ENCODE measurements at regions not wholly inside any gene's neighbourhood (a gene's known extent, or its start where the extent isn't known, plus 50 kb on each side); places are given as distances from the start of the nearest gene placed in this dataset.
"Not testable (repeated sequence)": the region's sequence is repeated elsewhere in the genome, so short reads cannot be mapped to it uniquely, and the experiment has no call there.

- DNase-seq = peak in 1 of 14 donors; percentile 27
These were observed 266.5 kb upstream of the RIMS1 start for GRCh38 chr6:71619836-71620235.

- DNase-seq = peak in 1 of 14 donors; percentile 24
These were observed 264.3 kb upstream of the RIMS1 start for GRCh38 chr6:71621918-71622519.

GRCh38 chr6:71642120-71642519 is 244.2 kb upstream of the RIMS1 start:
- DNase-seq = no peak

- DNase-seq = no peak
These were observed 243.6 kb upstream of the RIMS1 start for GRCh38 chr6:71642793-71643192.

GRCh38 chr6:71645299-71645698 is 241.1 kb upstream of the RIMS1 start:
- no peak for DNase-seq

GRCh38 chr6:71649915-71650314 is 236.4 kb upstream of the RIMS1 start:
- no peak for DNase-seq

GRCh38 chr6:71651636-71652035 is 234.7 kb upstream of the RIMS1 start:
- DNase-seq = no peak

GRCh38 chr6:71656121-71656520 is 230.2 kb upstream of the RIMS1 start:
- peak in 1 of 14 donors; percentile 24 for DNase-seq

- DNase-seq = no peak
These were observed 220.4 kb upstream of the RIMS1 start for GRCh38 chr6:71665931-71666330.

- DNase-seq = no peak
These were observed 213.5 kb upstream of the RIMS1 start for GRCh38 chr6:71672876-71673275.

- no peak for DNase-seq
These were observed 211.0 kb upstream of the RIMS1 start for GRCh38 chr6:71675386-71675785.

- no peak for DNase-seq
These were observed 210.1 kb upstream of the RIMS1 start for GRCh38 chr6:71676298-71676697.

- peak in 1 of 14 donors; percentile 93 for DNase-seq
These were observed 208.3 kb upstream of the RIMS1 start for GRCh38 chr6:71678091-71678490.

- DNase-seq = no peak
These were observed 205.0 kb upstream of the RIMS1 start for GRCh38 chr6:71681234-71681867.

GRCh38 chr6:71686021-71686677 is 200.2 kb upstream of the RIMS1 start:
- not testable (repeated sequence) for DNase-seq

- DNase-seq = no peak
These were observed 187.6 kb upstream of the RIMS1 start for GRCh38 chr6:71698702-71699101.

- DNase-seq = no peak
These were observed 179.8 kb upstream of the RIMS1 start for GRCh38 chr6:71706523-71706922.

- no peak for DNase-seq
These were observed 179.3 kb upstream of the RIMS1 start for GRCh38 chr6:71707059-71707458.

- no peak for DNase-seq
These were observed 165.6 kb upstream of the RIMS1 start for GRCh38 chr6:71720705-71721104.

GRCh38 chr6:71721642-71722041 is 164.7 kb upstream of the RIMS1 start:
- peak in 1 of 14 donors; percentile 80 for DNase-seq

- DNase-seq = no peak
These were observed 163.6 kb upstream of the RIMS1 start for GRCh38 chr6:71722736-71723135.

GRCh38 chr6:71724456-71725125 is 161.8 kb upstream of the RIMS1 start:
- DNase-seq = peak in 1 of 14 donors; percentile 60

GRCh38 chr6:71725126-71725470 is 161.3 kb upstream of the RIMS1 start:
- DNase-seq = no peak

All from C1 segment of cervical spinal cord (tissue), 14 donors.